ENCODE measurements at regions not wholly inside any gene's neighbourhood (a gene's known extent, or its start where the extent isn't known, plus 50 kb on each side); places are given as distances from the start of the nearest gene placed in this dataset.

GRCh38 chr13:80802946-80803345 is 462.0 kb upstream of the SPRY2 start:
- Mint-ChIP-seq H3K9me3 (no peaks in the 10 kb centered on the region; the same call in 2 of the 3 replicates), H3K4me3 (no peak overlapping the region), H3K27me3 (ENCODE audit: insufficient read depth, low read depth, poor library complexity) (no peaks in the 10 kb centered on the region), H3K36me3 (ENCODE audit: low read depth) (no peaks in the 10 kb centered on the region), H3K4me1 (no peaks in the 10 kb centered on the region; the same call in 2 of the 3 replicates), H3K27ac (peak overlapping the region; percentile 41; the same call in 1 of the 2 replicates)
- Histone ChIP-seq H3K27ac (ENCODE audit: low read depth) (no peak overlapping the region), H3K36me3 (ENCODE audit: insufficient read depth) (no peaks in the 10 kb centered on the region), H3K9me2 (ENCODE audit: insufficient read depth) (no peaks in the 10 kb centered on the region), H3K79me2 (replicated peaks; ENCODE audit: insufficient read depth) (no peaks in the 10 kb centered on the region), H3K4me3 (no peak overlapping the region), H3F3A (replicated peaks; ENCODE audit: low read depth) (no peaks in the 10 kb centered on the region), H4K20me1 (replicated peaks; ENCODE audit: insufficient read depth) (no peaks in the 10 kb centered on the region), H3K4me1 (ENCODE audit: insufficient read depth) (no peaks in the 10 kb centered on the region), H3K27me3 (ENCODE audit: insufficient read depth) (no peaks in the 10 kb centered on the region), H2AFZ (0 out of 2 replicates have a peak overlapping the region, but pooled peaks have one; percentile 39), H3K4me2 (no peak overlapping the region)
- DNase-seq (ENCODE audit: low spot score) (peak; percentile 11), ATAC-seq (peak; percentile 72)
- TF ChIP-seq ZNF462 (CRISPR knock-in tag; IDR thresholded peaks at IDR 0.05) (no peak), EZH2phosphoT487 (IDR thresholded peaks at IDR 0.05; ENCODE audit: unreplicated experiment) (no peak), CREB1 (CRISPR knock-in tag; IDR thresholded peaks at IDR 0.05; ENCODE audit: low read depth) (no peak)

- ATAC-seq, result no peak
- Mint-ChIP-seq H3K4me3 (no peak overlapping the region), H3K27ac (no peak overlapping the region), H3K9me3 (no peaks in the 10 kb centered on the region; the same call in 2 of the 3 replicates), H3K4me1 (no peaks in the 10 kb centered on the region; the same call in 2 of the 3 replicates), H3K36me3 (ENCODE audit: low read depth) (no peaks in the 10 kb centered on the region), H3K27me3 (ENCODE audit: insufficient read depth, low read depth, poor library complexity) (no peaks in the 10 kb centered on the region)
- Histone ChIP-seq H3F3A (replicated peaks; ENCODE audit: low read depth) (no peaks in the 10 kb centered on the region), H3K79me2 (replicated peaks; ENCODE audit: insufficient read depth) (no peaks in the 10 kb centered on the region), H3K4me3 (no peak overlapping the region), H2AFZ (no peak overlapping the region), H3K27me3 (ENCODE audit: insufficient read depth) (no peaks in the 10 kb centered on the region), H3K4me1 (ENCODE audit: insufficient read depth) (no peaks in the 10 kb centered on the region), H3K27ac (ENCODE audit: low read depth) (no peak overlapping the region), H4K20me1 (replicated peaks; ENCODE audit: insufficient read depth) (no peaks in the 10 kb centered on the region), H3K9me2 (ENCODE audit: insufficient read depth) (no peaks in the 10 kb centered on the region), H3K4me2 (no peak overlapping the region), H3K36me3 (ENCODE audit: insufficient read depth) (no peaks in the 10 kb centered on the region)
- DNase-seq (ENCODE audit: low spot score), result no peak
- TF ChIP-seq EZH2 (IDR thresholded peaks at IDR 0.05; ENCODE audit: low read depth, unreplicated experiment) (no peak), ZNF462 (CRISPR knock-in tag; IDR thresholded peaks at IDR 0.05) (no peak), POLR2AphosphoS5 (IDR thresholded peaks at IDR 0.05; ENCODE audit: low read depth) (no peak)
Measured at GRCh38 chr13:80798576-80799133, 457.7 kb upstream of the SPRY2 start.
